ENCODE measurements at regions not wholly inside any gene's neighbourhood (a gene's known extent, or its start where the extent isn't known, plus 50 kb on each side); places are given as distances from the start of the nearest gene placed in this dataset.

- TF ChIP-seq ZNF574 (CRISPR knock-in tag; IDR thresholded peaks at IDR 0.05) (no peak), ZNF547 (CRISPR knock-in tag; IDR thresholded peaks at IDR 0.05) (no peak), SOX13 (IDR thresholded peaks at IDR 0.05) (no peak), SOX13 (CRISPR knock-in tag; conservative IDR thresholded peaks at IDR 0.05 in 1 of 2, IDR thresholded peaks at IDR 0.05 in 1 of 2) (no peak), MTF1 (CRISPR knock-in tag; IDR thresholded peaks at IDR 0.05) (no peak), TBX3 (IDR thresholded peaks at IDR 0.05; ENCODE audit: borderline replicate concordance) (no peak)
These were observed 1261.7 kb downstream of the DSC3 start (continued) for GRCh38 chr18:29780816-29781215.

GRCh38 chr18:29779096-29779495, 1263.4 kb downstream of the DSC3 start:
- CTCF ChIA-PET (ENCODE audit: low intra/inter-chr PET ratio, low total read pairs), result no interaction called here
- FAIRE-seq (no peak), DNase-seq (ENCODE audit: low spot score) (no peak), ATAC-seq (no peak)
- 6% methylated on average over 1 of the region's 1 CpG for WGBS (ENCODE audit: low lambda C conversion rate)
- Histone ChIP-seq H3K4me2 (ENCODE audit: low read depth, low read length) (no peak overlapping the region), H4K20me1 (ENCODE audit: insufficient read depth, low read length) (no peaks in the 10 kb centered on the region), H3K9me3 (ENCODE audit: low read length) (no peaks in the 10 kb centered on the region), H3K9ac (ENCODE audit: insufficient read depth, low read depth, low read length) (no peak overlapping the region), H3K27ac (ENCODE audit: extremely low read length, insufficient read depth, low read length) (no peak overlapping the region), H3K4me1 (ENCODE audit: insufficient read depth, low read length) (no peaks in the 10 kb centered on the region), H3K36me3 (replicated peaks in 1 of 2; ENCODE audit: control insufficient read depth in 1 of 2, insufficient read depth in 2 of 2, low read length in 2 of 2) (no peaks in the 10 kb centered on the region), H3K27me3 (ENCODE audit: control insufficient read depth in 1 of 2, insufficient read depth in 2 of 2, low read length in 2 of 2) (no peaks in the 10 kb centered on the region), H2AFZ (ENCODE audit: low read length) (no peak overlapping the region), H3K4me3 (replicated peaks in 1 of 3; ENCODE audit: insufficient read depth in 1 of 3, low read depth in 2 of 3, low read length in 3 of 3) (no peak overlapping the region), H3K79me2 (ENCODE audit: insufficient read depth, low read length) (no peaks in the 10 kb centered on the region)
- TF ChIP-seq ZNF580 (CRISPR knock-in tag; IDR thresholded peaks at IDR 0.05; ENCODE audit: borderline replicate concordance, low read depth) (no peak), ATF7 (IDR thresholded peaks at IDR 0.05) (0 out of 2 replicates have a peak, but pooled peaks have one; percentile 9), ATF7 (CRISPR knock-in tag; IDR thresholded peaks at IDR 0.05) (no peak), CBX1 (IDR thresholded peaks at IDR 0.05; ENCODE audit: low read depth) (no peak)
- in situ Hi-C loops (cut with HindIII; ENCODE audit: extremely low pct_ligation_motif_present, low pct_unique_long_range_greater_than_20kb), result no loop called here
- POLR2A ChIA-PET, result no interaction called here
- no TSS peak for BruUV-seq (replicated peaks)
- intact Hi-C loops (cut with micrococcal nuclease; ENCODE audit: unreplicated experiment), result no loop called here
